ENCODE measurements at regions not wholly inside any gene's neighbourhood (a gene's known extent, or its start where the extent isn't known, plus 50 kb on each side); places are given as distances from the start of the nearest gene placed in this dataset.

GRCh38 chr12:18905134-18905533 is 167.2 kb downstream of the CAPZA3 start:
- Histone ChIP-seq H3K9me3 (ENCODE audit: control extremely low read depth in 1 of 3, control insufficient read depth in 2 of 3, insufficient read depth in 1 of 3, low read length in 2 of 3) (peaks cover 0 to 6% (median 0%) of the 10 kb centered on the region in 3 donors), H3K9ac (ENCODE audit: low read length) (no peak overlapping the region), H2AFZ (ENCODE audit: insufficient read depth, low read depth, low read length, poor library complexity, severe bottlenecking) (no peak overlapping the region), H3K79me2 (ENCODE audit: control insufficient read depth, insufficient read depth, low read length) (no peaks in the 10 kb centered on the region), H3K4me2 (replicated peaks; ENCODE audit: low read depth, low read length, poor library complexity, severe bottlenecking) (no peak overlapping the region), H3K4me1 (ENCODE audit: control insufficient read depth in 2 of 2, insufficient read depth in 2 of 2, low read length in 2 of 2) (no peaks in the 10 kb centered on the region), H3K27me3 (replicated peaks in 1 of 4; ENCODE audit: control extremely low read depth in 1 of 4, control insufficient read depth in 3 of 4, insufficient read depth in 4 of 4, low read length in 3 of 4) (no peaks in the 10 kb centered on the region), H4K20me1 (ENCODE audit: control insufficient read depth, insufficient read depth, low read length, poor library complexity, severe bottlenecking) (no peaks in the 10 kb centered on the region), H3K4me3 (ENCODE audit: control extremely low read depth in 1 of 5, extremely low read depth in 1 of 5, insufficient read depth in 1 of 5, low read depth in 2 of 5, low read length in 4 of 5) (no peak overlapping the region), H3K36me3 (replicated peaks in 1 of 2; ENCODE audit: control extremely low read depth in 1 of 2, control insufficient read depth in 1 of 2, extremely low read depth in 1 of 2, insufficient read depth in 2 of 2, low read length in 1 of 2) (no peaks in the 10 kb centered on the region), H3K27ac (ENCODE audit: low read length in 2 of 2) (no peak overlapping the region)
- H3K27me3 Mint-ChIP-seq: no peaks in the 10 kb centered on the region
- no peak for TF ChIP-seq CTCF (IDR thresholded peaks at IDR 0.05)
- no peak for TF ChIP-seq EZH2 (IDR thresholded peaks at IDR 0.05; ENCODE audit: borderline replicate concordance, insufficient read depth, low read depth, low read length, poor library complexity, severe bottlenecking)
- H3K4me1 Mint-ChIP-seq: no peaks in the 10 kb centered on the region
- no CpG with 5 or more reads among the region's 2 CpGs for WGBS (ENCODE audit: insufficient coverage)
- CTCF ChIA-PET: no interaction called here
- no peak overlapping the region for H3K4me3 Mint-ChIP-seq
- POLR2A ChIA-PET: no interaction called here
- intact Hi-C loops (cut with micrococcal nuclease): no loop called here
- H3K9me3 Mint-ChIP-seq (ENCODE audit: insufficient read depth): peaks cover 6% of the 10 kb centered on the region
- DNase-seq (no peak), ATAC-seq (ENCODE audit: low read depth) (no peak)
- no peak overlapping the region for H3K27ac Mint-ChIP-seq

- Mint-ChIP-seq H3K4me1 (no peaks in the 10 kb centered on the region), H3K9me3 (ENCODE audit: insufficient read depth) (peaks cover 6% of the 10 kb centered on the region), H3K27ac (no peak overlapping the region), H3K4me3 (no peak overlapping the region), H3K27me3 (no peaks in the 10 kb centered on the region)
- CTCF ChIA-PET: no interaction called here
- Histone ChIP-seq H3K4me1 (ENCODE audit: control insufficient read depth in 2 of 2, insufficient read depth in 2 of 2, low read length in 2 of 2) (no peaks in the 10 kb centered on the region), H3K79me2 (ENCODE audit: control insufficient read depth, insufficient read depth, low read length) (no peaks in the 10 kb centered on the region), H3K9ac (ENCODE audit: low read length) (no peak overlapping the region), H3K4me3 (ENCODE audit: control extremely low read depth in 1 of 5, extremely low read depth in 1 of 5, insufficient read depth in 1 of 5, low read depth in 2 of 5, low read length in 4 of 5) (no peak overlapping the region), H3K27ac (ENCODE audit: low read length in 2 of 2) (no peak overlapping the region), H3K4me2 (replicated peaks; ENCODE audit: low read depth, low read length, poor library complexity, severe bottlenecking) (no peak overlapping the region), H3K27me3 (replicated peaks in 1 of 4; ENCODE audit: control extremely low read depth in 1 of 4, control insufficient read depth in 3 of 4, insufficient read depth in 4 of 4, low read length in 3 of 4) (no peaks in the 10 kb centered on the region), H3K9me3 (ENCODE audit: control extremely low read depth in 1 of 3, control insufficient read depth in 2 of 3, insufficient read depth in 1 of 3, low read length in 2 of 3) (peaks cover 0 to 6% (median 3%) of the 10 kb centered on the region in 3 donors), H4K20me1 (ENCODE audit: control insufficient read depth, insufficient read depth, low read length, poor library complexity, severe bottlenecking) (no peaks in the 10 kb centered on the region), H2AFZ (ENCODE audit: insufficient read depth, low read depth, low read length, poor library complexity, severe bottlenecking) (no peak overlapping the region), H3K36me3 (replicated peaks in 1 of 2; ENCODE audit: control extremely low read depth in 1 of 2, control insufficient read depth in 1 of 2, extremely low read depth in 1 of 2, insufficient read depth in 2 of 2, low read length in 1 of 2) (no peaks in the 10 kb centered on the region)
- WGBS (ENCODE audit: insufficient coverage): no CpG with 5 or more reads among the region's 1 CpG
- intact Hi-C loops (cut with micrococcal nuclease): no loop called here
- TF ChIP-seq EZH2 (IDR thresholded peaks at IDR 0.05; ENCODE audit: borderline replicate concordance, insufficient read depth, low read depth, low read length, poor library complexity, severe bottlenecking): no peak
- TF ChIP-seq CTCF (IDR thresholded peaks at IDR 0.05): no peak
- DNase-seq: no peak
- ATAC-seq (ENCODE audit: low read depth): no peak
- POLR2A ChIA-PET: no interaction called here
These were observed 168.5 kb downstream of the CAPZA3 start for GRCh38 chr12:18906395-18906794.

Data from B cell (primary cell).